Femur (tissue), 1 donor: ENCODE measurements at regions not wholly inside any gene's neighbourhood (a gene's known extent, or its start where the extent isn't known, plus 50 kb on each side); places are given as distances from the start of the nearest gene placed in this dataset.
A peak's percentile ranks its signal among the peaks of the same experiment; 100 is the strongest.
"Not testable (repeated sequence)": the region's sequence is repeated elsewhere in the genome, so short reads cannot be mapped to it uniquely, and the experiment has no call there.

Experiments used
- DNase-seq: peaks from one replicate; pipeline ENCODE4 v3.0.0-alpha.2; 2017

DNA sequence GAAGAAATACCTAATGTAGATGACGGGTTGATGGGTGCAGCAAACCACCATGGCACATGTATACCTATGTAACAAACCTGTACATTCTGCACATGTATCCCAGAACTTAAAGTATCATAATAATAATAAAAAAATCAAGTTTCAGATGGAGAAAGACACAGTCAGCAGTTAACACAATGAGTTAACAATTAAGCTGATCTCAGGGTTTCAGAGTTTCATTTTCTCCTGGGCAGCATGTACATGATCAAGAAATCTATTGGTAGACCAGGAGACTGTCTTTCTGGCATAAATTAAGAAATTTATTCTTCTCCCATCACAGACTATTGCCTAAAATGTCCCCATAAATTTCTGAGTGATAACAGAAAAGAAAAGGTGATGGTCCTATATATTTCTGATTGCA, 155.3 kb downstream of the RAD51AP2 start:
- DNase-seq = no peak

DNA sequence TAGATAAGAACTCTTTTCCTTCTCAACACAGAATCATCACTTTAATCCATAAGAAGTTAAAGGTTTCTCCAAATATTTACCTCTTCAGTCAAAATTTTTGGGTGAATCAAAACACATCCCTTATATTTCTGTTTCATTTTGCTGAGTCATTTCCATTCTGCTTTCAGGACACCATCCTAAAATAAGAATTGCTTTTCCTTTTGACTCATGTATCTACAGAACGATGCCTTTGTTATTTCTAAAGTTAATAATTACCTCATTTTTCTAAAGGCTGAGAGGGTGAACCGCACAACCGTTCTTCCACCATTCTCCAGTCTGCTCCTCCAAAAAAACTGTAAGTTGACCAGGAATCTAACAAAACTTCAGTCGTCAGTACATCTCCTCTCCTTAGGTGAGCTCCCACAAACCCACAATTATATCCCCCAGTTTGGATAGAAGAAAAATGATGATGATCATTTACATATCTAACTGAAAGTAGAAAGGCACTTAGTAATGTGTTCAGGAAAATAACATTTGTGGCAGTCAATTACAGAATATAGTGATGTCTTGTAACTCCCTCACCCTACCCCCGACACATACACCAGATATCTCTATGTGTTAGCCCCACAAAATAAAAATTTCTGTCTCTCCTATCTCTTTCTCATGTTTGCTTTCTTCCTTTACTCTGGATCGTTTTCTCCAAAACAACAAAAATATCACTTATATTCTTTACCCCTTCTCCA, 162.5 kb downstream of the RAD51AP2 start:
- no peak for DNase-seq

DNA sequence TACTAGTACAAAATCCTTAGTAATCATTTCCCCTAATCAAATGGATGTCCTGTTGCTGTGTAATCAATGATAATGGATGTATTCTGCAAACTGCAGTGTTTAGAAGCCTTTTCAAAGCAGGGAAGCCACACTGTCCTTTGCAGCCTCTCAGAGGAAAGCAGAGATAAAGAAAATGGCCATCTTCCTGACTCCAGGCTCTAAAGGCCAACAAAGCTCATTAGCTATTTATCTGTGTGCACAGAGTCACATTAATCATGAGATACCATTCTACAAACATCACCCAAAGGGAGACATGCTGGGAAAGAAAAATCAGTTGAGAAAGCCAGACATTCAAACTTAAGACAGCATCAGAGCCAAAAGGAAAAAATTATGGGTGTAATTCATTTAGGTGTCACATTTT, 165.0 kb downstream of the RAD51AP2 start:
- no peak for DNase-seq

DNA sequence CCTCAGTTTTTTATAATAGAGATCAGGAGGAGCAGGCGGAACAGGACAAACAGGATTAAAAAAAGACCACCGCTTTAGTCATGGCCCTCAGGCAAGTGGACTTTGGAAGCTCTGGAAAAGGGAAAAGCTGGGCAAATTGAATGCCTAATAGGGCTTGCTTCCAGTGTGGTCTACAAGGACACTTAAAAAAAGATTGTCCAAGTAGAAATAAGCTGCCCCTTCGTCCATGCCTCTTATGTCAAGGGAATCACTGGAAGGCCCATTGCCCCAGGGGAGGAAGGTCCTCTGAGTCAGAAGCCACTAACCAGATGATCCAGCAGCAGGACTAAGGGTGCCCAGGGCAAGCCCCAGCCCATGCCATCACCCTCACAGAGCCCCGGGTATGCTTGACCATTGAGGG, 175.5 kb downstream of the RAD51AP2 start:
- DNase-seq = not testable (repeated sequence)

DNA sequence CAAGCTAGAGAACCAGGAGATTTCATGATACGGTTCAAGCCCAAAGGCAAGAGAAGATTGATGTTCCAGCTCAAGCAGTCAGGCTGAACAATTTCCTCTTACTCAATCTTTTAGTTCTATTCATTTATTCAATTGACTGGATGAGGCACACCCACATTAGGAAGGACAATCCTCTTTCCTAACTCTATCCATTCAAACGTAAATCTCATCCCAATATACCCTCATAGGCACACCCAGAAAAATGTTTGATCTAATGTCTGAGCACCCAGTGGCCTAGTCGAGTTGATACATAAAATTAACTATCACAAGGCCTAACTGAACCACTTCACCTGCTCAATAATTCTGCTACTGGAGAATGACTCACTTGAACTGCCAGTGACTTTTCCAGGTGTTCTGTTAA, 180.7 kb downstream of the RAD51AP2 start:
- DNase-seq = no peak

DNA sequence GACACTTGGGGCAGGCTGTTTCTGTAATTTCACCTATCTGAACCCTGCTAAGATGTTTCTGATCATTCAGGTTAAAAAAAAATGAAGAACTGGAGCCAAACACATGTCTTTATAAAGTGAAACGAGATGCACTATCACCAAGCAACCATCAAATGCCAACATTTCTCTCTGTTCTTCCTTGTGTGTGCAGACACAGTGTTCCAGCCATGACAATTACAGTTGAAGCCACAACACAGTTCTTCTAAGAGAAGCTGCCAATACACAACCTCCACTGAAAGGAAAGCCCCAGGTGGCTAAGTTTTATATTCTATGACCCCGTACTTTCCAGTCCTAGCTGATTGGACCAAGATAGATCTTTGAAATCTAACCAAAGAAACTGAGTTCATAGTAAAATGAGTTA, 181.8 kb downstream of the RAD51AP2 start:
- no peak for DNase-seq

DNA sequence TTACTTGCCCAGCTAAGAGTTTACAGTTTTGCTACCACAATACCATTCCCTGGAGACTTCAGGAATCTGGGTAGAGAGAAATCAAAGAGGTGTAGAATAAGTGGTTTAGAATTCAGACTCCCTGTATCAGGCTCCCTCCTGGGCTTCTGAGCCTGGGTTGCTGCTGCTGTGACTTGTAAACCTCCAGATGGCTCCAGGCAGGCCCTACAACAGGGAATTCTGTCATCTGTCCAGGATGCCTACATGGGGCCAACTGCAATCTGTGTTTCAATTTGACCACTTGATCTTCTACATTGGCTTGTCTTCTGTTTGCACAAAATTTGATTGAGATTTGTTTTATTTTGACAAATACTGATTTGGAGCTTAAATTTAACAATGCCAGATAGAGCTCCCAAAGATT, 183.9 kb downstream of the RAD51AP2 start:
- no peak for DNase-seq

DNA sequence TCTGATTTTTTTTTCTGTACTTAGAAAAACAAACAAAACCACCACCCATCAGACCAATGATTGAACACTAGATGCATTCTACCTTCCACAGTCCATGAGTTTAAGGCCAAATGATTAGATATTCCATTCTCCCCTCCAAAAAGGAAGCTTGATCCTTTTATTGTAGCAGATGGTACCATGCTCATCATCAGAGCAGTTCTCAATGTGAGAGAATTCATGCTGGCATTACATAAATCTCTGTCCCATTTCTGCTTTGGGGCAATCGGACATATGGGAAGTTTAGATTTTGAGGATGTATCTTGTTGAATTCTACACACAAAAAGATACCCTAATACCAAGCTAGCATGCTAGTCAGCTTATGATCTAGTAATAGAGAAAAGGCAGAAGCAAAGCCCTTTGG, 186.6 kb downstream of the RAD51AP2 start:
- no peak for DNase-seq

DNA sequence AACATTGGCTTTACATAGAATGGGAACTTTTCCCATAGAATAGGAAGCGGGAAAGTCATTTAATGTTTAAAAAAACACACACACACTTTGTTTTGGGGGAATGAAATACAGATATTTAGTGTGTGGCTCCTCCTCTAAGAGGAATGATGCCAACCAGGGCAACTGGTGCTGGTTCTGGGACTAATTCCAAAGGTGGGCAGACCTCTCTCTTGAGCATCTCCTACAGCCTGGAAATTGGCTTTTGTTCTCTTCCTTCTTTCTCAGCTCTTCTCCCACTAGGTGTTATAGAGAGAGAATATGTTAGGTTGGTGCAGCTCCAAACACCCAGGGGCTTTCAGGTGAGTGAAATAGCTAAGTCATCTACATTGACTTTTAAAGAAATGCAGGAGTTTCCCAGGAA, 190.1 kb downstream of the RAD51AP2 start:
- no peak for DNase-seq

DNA sequence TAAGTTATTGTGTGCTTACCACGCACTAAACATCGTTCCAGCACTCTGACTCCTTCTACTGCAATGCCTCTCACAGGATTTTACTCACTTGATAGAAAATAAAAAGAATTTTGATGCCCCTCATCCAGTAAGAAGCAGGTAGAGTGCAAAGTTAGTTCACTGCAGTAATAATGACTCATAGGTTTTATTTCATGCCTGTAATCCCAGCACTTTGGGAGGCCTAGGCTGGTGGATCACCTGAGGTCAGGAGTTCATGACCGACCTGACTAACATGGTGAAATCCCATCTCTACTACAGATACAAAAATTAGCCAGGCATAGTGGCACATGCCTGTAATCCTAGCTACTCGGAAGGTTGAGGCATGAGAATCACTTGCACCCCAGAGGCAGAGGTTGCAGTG, 190.6 kb downstream of the RAD51AP2 start:
- no peak for DNase-seq

DNA sequence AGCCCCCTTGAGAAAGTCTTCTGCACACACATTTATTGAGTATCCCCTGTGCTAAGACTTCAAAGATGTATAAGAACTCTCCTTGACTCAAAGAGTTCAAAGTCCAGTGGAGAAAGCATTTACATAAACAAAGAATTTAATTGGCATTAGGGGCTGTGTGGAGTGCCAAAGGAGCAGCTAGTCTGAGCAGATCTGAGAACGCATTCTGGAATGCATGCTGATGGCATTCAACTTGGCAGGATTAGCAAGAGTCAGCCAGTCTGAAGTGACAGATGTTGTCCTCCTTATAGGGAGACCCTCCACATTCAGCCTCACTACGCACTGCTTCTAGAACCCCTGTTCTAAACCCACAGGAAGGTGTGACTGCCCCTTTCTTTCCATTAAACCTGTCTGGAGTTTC, 191.5 kb downstream of the RAD51AP2 start:
- no peak for DNase-seq

DNA sequence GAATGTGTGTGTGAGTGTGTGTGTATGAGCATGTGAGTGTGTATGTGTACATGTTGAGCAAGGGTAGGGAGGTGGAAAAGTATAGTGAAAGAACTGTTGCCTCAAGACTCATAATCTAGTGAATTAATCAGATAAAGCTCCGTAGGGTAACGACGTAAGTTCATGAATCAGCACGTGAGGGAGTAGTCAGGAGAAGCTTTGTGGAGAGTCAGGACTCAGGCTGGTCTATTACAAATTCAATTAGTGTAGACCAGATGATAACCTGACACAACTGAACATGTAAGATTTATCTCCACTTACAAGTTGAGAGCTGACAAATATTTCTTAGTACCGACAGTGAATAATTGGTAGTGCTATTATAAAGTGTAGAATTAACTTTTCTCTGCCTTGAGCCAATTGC, 194.5 kb downstream of the RAD51AP2 start:
- no peak for DNase-seq

DNA sequence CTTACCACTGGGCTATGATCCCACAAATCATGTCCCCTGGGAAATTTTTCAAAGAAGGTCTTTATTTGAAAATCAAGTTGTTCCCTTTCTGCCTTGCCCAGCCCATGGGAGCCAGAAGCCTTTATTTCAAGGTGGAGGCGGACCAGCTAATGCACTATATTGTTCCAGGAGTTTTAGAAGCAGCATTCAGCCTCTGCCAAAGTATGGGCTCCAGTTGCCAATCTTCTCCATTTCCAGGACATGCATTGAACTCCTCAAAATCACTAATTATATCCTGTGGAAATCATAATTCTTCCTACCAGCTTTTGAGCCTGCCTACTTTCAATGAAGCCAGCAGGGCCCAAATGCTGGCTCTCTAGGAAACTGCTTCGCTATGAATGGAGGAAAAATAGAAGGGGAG, 195.8 kb downstream of the RAD51AP2 start:
- DNase-seq = no peak

DNA sequence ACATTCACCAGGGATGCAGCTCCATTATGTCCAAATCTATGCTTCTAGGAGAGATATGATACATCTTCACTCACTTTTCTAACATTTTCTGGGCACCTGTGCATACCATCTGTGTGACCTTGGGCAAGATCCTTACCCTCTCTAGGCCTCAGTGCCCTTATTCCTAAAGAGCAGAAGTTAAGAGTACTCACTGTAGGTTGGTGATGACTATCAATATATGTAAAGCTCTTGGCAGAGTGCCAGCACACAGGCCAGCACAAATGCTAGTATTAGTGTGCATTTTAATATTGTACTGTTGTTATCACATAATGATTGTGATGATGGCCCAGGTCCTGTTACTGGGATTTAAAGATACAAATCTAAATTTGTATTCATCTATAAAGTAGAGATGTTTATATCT, 199.2 kb downstream of the RAD51AP2 start:
- DNase-seq = no peak

DNA sequence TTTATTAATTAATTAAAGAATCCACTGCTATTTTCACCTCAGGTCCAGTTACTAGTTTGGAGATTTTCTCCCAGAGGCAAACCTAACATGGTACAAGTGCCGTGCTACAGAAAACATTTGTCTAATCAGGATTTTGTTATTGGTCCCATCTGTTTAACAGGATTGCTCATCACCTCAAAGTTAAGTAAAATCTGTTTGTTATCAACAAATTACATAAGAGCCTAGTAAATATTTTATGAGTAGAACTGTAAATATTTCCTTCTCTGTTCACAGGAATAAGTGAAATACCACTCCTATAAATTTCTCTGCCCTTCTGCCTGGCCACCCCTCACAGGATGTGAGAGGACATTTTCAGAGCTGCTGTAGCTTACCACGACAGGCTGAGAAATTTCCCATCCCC, 200.2 kb downstream of the RAD51AP2 start:
- DNase-seq = no peak

DNA sequence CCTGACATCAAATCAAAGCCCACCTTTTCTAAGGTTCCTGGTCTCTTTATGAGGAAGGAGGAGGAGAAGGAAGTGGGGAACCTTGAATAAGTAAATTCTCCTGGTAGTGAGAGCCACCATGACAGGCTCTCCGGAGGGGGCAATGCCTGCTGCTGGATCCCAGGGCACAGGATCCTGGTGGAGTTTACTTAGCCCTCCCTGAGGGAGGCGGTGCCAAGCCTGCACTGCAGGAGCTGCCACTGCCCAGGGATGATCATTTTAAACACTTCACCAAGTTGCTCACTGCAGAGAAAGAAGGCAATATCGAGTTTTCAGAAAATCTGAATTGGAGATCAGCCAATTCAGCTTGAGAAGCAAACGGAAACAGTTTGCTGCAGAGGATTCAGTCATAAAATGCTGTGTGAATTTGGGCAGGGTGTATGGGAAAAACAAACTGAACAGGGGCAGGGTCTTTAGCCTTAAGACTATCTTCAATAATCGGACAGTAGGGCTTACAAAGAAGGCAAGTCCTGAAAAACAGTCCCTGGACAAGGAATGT, 200.7 kb downstream of the RAD51AP2 start:
- DNase-seq = no peak

DNA sequence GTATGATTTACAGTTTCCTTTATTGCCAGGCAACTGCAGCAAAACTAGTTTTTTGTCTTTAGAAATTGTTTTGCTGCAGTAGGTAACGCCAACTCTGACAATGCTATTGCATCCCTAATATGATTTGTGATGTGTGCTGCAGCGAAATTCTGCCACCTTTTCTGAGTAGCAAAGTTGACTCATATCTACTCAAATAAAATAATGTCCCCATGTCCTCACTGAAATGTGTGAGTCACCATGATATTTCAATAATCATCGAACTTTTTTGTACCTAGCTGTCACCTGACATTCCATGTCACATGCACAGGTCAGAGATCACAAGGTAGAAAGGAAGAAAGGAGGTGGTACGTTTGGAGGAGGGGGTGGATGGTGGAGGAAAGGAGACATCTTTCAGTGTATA, 205.0 kb downstream of the RAD51AP2 start:
- DNase-seq = no peak

DNA sequence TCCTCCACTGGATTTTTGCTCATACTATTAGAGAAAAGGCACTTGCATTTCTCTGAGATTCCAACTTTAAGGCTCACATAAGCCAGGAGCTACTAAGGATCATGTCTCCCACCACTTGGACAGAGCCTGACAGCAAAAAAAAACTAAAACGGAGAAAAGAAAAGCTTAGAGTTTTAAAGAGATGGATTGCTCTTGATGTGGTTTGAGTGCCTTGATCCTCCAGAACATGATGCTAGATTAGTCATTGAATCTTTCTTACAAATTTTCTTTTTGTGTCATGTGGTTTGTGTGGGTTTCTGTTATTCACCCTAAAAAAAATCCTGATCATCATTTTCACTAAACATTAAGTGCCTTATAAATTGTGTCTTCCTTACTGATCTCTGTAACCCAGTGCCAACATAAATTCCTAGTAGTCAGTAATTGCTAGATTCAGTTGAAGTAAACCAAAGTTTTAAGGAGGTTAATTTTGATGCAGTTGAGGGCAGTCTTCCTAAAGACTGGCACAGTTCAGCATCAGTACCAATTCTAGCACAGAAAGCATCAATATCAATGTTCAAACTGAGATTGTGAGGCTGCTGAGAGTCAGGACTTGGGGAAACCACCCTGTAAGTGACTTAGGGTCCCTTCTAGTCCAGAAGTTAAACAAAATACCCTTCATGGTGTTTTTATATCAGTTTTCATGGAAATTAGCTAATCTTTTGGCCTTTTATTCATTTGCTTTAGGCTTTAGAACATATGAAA, 206.3 kb downstream of the RAD51AP2 start:
- DNase-seq = no peak

DNA sequence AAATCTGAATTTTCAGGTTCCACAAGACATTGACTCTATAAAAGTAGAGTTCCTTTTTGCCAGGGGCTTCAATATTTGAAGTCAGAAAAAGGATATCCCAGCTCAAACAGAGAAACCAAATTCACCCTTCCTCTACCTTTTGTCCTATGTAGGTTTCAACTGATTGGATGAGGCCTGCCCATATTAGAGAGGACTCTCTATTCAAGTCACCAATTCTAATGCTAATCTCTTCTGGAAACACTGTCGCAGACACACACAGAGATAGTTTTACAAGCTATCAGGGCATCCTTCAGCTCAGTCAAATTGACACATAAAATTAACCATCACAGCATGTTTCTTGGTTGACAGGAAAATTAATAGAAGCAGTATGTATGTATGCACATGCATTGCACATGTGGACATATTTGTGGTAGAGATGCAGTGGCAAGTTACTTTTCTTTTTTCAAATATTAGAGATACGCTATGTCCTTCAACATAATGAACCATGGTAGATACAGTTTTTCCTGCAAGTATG, 207.1 kb downstream of the RAD51AP2 start:
- no peak for DNase-seq

DNA sequence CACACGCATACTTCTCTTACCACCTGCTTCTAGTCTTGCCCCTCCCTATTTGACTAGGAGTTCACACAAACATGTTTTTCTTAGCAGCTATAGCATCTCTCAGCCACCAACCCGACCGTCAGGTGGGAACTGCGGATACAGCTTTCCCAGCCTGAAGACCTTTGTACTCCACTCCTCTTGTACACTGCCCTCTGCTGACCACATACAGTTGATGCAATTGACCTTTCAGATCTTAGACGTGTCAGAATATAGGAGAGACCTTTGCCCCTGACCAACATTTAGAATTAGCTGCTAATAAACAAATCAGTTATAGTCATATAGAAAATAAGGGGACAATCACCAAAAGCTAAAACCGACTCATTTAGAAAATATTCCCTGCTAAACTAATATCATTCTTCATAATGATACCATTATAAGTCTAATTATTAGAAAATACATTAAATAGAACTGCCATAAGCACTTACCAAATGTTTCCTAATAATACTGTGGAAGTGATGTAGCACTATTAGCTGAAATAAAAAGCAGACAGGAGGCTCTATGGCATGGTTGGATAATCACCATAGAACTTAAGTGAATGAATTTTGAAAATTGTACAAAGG, 208.4 kb downstream of the RAD51AP2 start:
- DNase-seq = peak; percentile 26

DNA sequence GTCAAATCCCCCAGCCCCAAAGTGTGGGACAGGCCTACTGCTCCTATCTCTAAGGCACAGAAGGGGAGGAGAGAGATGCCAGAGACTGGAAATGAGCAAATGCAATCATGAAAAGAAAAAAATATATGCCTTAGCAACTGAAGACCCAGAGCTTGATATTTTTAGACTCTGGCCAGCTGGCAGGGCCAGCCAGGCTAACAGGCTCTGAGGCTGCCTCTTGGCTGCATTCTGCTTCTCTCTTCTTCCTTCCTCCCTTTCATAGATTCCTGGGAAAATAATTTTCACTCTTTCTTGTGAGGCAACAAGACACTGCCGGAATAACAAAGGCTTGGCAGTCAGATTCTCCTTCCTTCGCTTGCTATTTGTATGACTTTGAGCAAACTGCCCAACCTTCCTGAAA, 209.1 kb downstream of the RAD51AP2 start:
- peak; percentile 23 for DNase-seq

DNA sequence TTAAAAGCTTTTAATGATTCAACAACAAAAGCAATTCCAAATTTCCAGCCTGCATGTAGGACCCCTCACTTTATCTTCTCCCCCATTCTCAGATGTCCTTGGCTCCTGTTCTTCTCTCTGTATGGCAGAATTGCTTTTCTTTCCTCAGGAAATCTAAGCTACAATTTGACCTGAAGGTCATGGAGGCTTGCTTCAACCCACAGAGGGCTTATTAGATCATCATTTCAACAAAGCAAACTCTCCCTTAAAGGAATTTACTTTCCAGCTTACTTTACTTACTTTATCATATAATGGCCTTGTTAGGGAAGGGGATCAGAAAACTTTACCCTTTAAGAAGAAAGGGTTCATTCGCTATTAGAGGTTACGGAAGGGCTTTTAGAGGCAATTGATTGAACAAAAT, 211.5 kb downstream of the RAD51AP2 start:
- no peak for DNase-seq

DNA sequence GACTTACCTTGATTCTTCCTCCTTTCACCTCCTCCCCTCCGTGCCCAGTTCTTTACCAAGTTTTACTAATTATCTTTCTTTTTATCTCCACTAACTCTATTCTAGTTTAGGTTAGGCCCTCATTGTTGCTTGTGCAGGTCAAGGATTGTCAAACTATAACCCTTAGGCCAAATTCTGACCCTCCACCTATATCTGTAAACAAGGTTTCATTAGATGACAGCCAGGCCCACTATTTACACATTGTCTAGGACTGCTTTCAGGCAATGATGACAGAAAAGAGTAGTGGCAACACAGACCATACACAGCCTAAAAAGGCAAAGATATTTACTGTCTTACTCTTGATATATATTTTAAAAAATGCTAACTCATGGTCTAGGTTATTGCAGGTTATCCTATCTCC, 212.0 kb downstream of the RAD51AP2 start:
- DNase-seq = no peak

DNA sequence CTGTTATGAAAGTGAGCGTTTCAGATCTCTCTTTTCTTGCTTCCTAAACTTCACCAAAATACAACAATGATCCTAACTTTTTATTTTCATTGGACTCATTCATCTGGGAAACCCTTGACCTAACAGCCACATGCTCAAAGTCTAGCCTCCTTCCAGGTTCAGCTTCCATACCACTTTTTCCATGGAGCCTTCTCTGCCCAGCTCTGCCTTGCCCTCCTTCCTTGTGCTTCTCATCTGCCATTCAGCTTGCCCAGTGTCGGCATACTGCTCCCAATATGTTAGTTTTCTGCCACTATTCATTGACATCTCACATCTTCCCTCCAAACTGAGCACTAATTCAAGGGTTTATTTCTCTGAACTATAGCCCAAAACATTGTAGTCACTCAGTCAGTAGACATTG, 214.7 kb downstream of the RAD51AP2 start:
- no peak for DNase-seq
